OCI-LY1 (cell line): ENCODE measurements at regions not wholly inside any gene's neighbourhood (a gene's known extent, or its start where the extent isn't known, plus 50 kb on each side); places are given as distances from the start of the nearest gene placed in this dataset.

ENCODE experiments used
- H2AFZ ChIP-seq: fragments of 200-600 bp; sonication (generic), shearing (Covaris generic); 2 replicates; pipeline ENCODE4 v1.6.0; 2014; ENCODE audit warnings: antibody characterized with exemption, mild to moderate bottlenecking, low read length
- H3F3A ChIP-seq: fragments of 200-600 bp; sonication (generic), shearing (Covaris generic); 2 replicates; pipeline ENCODE4 v1.6.0; 2014; ENCODE audit warnings: mild to moderate bottlenecking, antibody characterized with exemption, low read length, moderate library complexity; ENCODE audit not compliant: insufficient read depth
- H3K27ac ChIP-seq: fragments of 200-600 bp; sonication (generic); 2 replicates; pipeline ENCODE4 v1.5.1; 2014; ENCODE audit warnings: low read length, mixed run types, mild to moderate bottlenecking, low read depth; ENCODE audit not compliant: poor library complexity, severe bottlenecking
- H3K27me3 ChIP-seq: fragments of 200-600 bp; sonication (generic); 2 replicates; pipeline ENCODE4 v1.6.0; 2014; ENCODE audit warnings: antibody characterized with exemption, mild to moderate bottlenecking, low read length, moderate library complexity; ENCODE audit not compliant: insufficient read depth
- H3K36me3 ChIP-seq: fragments of 200-600 bp; sonication (generic); 2 replicates; pipeline ENCODE4 v1.6.1; 2014; ENCODE audit warnings: mild to moderate bottlenecking, antibody characterized with exemption, low read length, moderate library complexity, mixed read lengths; ENCODE audit not compliant: insufficient read depth
- H3K4me1 ChIP-seq: fragments of 200-600 bp; sonication (generic); 2 replicates; pipeline ENCODE4 v1.5.1; 2014; ENCODE audit warnings: mild to moderate bottlenecking, low read length, moderate library complexity; ENCODE audit not compliant: insufficient read depth, severe bottlenecking
- H3K4me2 ChIP-seq: fragments of 200-600 bp; sonication (generic), shearing (Covaris generic); 2 replicates; pipeline ENCODE4 v1.6.1; 2014; ENCODE audit warnings: low read length
- H3K4me3 ChIP-seq: fragments of 200-600 bp; sonication (generic); 2 replicates; pipeline ENCODE4 v1.5.1; 2014; ENCODE audit warnings: low read length, low read depth, mild to moderate bottlenecking, mixed read lengths; ENCODE audit not compliant: poor library complexity, severe bottlenecking
- H3K79me2 ChIP-seq: fragments of 200-600 bp; shearing (Covaris generic); 2 replicates; pipeline ENCODE4 v1.6.1; 2016; ENCODE audit warnings: mixed run types, low read length, mixed read lengths; ENCODE audit not compliant: insufficient read depth
- H3K9ac ChIP-seq: fragments of 200-600 bp; sonication (generic), shearing (Covaris generic); 2 replicates; pipeline ENCODE4 v1.6.1; 2014; ENCODE audit warnings: mild to moderate bottlenecking, low read length, mixed read lengths
- H3K9me2 ChIP-seq: fragments of 200-600 bp; sonication (generic), shearing (Covaris generic); 2 replicates; pipeline ENCODE4 v1.6.1; 2014; ENCODE audit warnings: low read depth, mild to moderate bottlenecking, low read length, mixed read lengths
- H3K9me3 ChIP-seq: fragments of 200-600 bp; shearing (Covaris generic); 2 replicates; pipeline ENCODE4 v1.6.1; 2014; ENCODE audit warnings: low read length, mixed read lengths
- H4K20me1 ChIP-seq: fragments of 200-600 bp; sonication (generic), shearing (Covaris generic); 2 replicates; pipeline ENCODE4 v1.6.0; 2016; ENCODE audit warnings: mild to moderate bottlenecking, low read length; ENCODE audit not compliant: insufficient read depth
- EZH2 ChIP-seq: fragments of 200-600 bp; sonication (generic), shearing (Covaris generic); IDR thresholded peaks from 2 replicates; pipeline ENCODE4 v1.8.0; 2017; ENCODE audit warnings: borderline replicate concordance, mixed run types, mild to moderate bottlenecking, antibody characterized with exemption, low read length, moderate library complexity, mixed read lengths
- TF ChIP-seq, protein P1 (sequence below): fragments of 200-600 bp; sonication (generic), shearing (Covaris generic); IDR thresholded peaks from 2 replicates; pipeline ENCODE4 v1.5.1; 2017; ENCODE audit warnings: mild to moderate bottlenecking, antibody characterized with exemption, low read length, moderate library complexity, mixed read lengths

DNA sequence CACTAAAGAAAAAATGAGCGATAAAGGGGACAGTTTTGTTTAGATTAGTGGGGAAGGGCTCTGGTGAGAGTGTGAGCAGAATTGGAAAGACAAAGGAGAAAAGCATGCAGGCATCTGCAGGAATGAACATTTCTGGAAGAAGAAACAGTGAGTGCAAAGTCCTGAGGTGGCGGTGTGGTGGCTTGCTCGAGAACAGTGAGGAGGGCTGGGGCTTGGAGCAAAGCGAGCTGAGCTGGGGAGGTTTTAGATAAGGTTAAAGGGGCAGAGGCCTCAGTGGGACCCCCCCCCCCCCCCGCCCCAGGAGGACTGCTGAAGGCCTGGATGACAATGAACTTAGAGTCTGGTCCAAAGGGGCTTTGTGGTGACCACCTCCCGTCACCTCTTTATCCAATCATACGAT lies 202.7 kb upstream of the MVB12B start:
- no peaks in the 10 kb centered on the region; the same call in 1 of the 2 replicates for H3K36me3 ChIP-seq
- H3K4me2 ChIP-seq = no peak overlapping the region
- no peaks in the 10 kb centered on the region for H3F3A ChIP-seq
- no peak overlapping the region for H3K9ac ChIP-seq
- no peaks in the 10 kb centered on the region for H4K20me1 ChIP-seq
- H3K4me1 ChIP-seq = no peaks in the 10 kb centered on the region
- H3K27ac ChIP-seq = no peak overlapping the region
- H3K9me2 ChIP-seq = no peaks in the 10 kb centered on the region
- no peak overlapping the region for H3K4me3 ChIP-seq
- peaks cover 7% of the 10 kb centered on the region; the same call in 1 of the 2 replicates for H3K27me3 ChIP-seq
- TF ChIP-seq, protein P1, sequence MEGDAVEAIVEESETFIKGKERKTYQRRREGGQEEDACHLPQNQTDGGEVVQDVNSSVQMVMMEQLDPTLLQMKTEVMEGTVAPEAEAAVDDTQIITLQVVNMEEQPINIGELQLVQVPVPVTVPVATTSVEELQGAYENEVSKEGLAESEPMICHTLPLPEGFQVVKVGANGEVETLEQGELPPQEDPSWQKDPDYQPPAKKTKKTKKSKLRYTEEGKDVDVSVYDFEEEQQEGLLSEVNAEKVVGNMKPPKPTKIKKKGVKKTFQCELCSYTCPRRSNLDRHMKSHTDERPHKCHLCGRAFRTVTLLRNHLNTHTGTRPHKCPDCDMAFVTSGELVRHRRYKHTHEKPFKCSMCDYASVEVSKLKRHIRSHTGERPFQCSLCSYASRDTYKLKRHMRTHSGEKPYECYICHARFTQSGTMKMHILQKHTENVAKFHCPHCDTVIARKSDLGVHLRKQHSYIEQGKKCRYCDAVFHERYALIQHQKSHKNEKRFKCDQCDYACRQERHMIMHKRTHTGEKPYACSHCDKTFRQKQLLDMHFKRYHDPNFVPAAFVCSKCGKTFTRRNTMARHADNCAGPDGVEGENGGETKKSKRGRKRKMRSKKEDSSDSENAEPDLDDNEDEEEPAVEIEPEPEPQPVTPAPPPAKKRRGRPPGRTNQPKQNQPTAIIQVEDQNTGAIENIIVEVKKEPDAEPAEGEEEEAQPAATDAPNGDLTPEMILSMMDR = no peak
- TF ChIP-seq EZH2 = no peak
- H3K9me3 ChIP-seq = no peaks in the 10 kb centered on the region
- H2AFZ ChIP-seq = no peak overlapping the region
- H3K79me2 ChIP-seq = no peaks in the 10 kb centered on the region

- Histone ChIP-seq H3K4me2 (no peak overlapping the region), H3K9me3 (no peaks in the 10 kb centered on the region), H3K27ac (no peak overlapping the region), H3F3A (no peaks in the 10 kb centered on the region), H3K27me3 (peaks cover 7% of the 10 kb centered on the region; the same call in 1 of the 2 replicates), H3K79me2 (no peaks in the 10 kb centered on the region), H3K4me1 (no peaks in the 10 kb centered on the region), H3K9me2 (no peaks in the 10 kb centered on the region), H3K4me3 (no peak overlapping the region), H3K36me3 (no peaks in the 10 kb centered on the region; the same call in 1 of the 2 replicates), H4K20me1 (no peaks in the 10 kb centered on the region), H2AFZ (no peak overlapping the region), H3K9ac (no peak overlapping the region)
- TF ChIP-seq EZH2 = no peak
- TF ChIP-seq, protein P1 = no peak
These were observed 201.5 kb upstream of the MVB12B start for GRCh38 chr9:126125177-126125576.

- Histone ChIP-seq H2AFZ (no peak overlapping the region), H3F3A (no peaks in the 10 kb centered on the region), H3K9me2 (no peaks in the 10 kb centered on the region), H3K27me3 (peaks cover 7% of the 10 kb centered on the region; the same call in 1 of the 2 replicates), H3K4me3 (no peak overlapping the region), H3K4me1 (no peaks in the 10 kb centered on the region), H3K36me3 (no peaks in the 10 kb centered on the region; the same call in 1 of the 2 replicates), H3K4me2 (no peak overlapping the region), H3K79me2 (no peaks in the 10 kb centered on the region), H4K20me1 (no peaks in the 10 kb centered on the region), H3K9ac (no peak overlapping the region), H3K27ac (no peak overlapping the region), H3K9me3 (no peaks in the 10 kb centered on the region)
- TF ChIP-seq, protein P1 = no peak
- TF ChIP-seq EZH2 = no peak
These were observed 201.1 kb upstream of the MVB12B start for GRCh38 chr9:126125577-126125976.
